Nephron progenitor cell (in vitro differentiated cells): ENCODE measurements at regions not wholly inside any gene's neighbourhood (a gene's known extent, or its start where the extent isn't known, plus 50 kb on each side); places are given as distances from the start of the nearest gene placed in this dataset.

Experiments
- DNase-seq: peaks from one replicate; pipeline ENCODE4 v3.0.0; 2021
- H3K27ac Mint-ChIP-seq: 2 replicates; pipeline ENCODE4 v1.8.0; 2021; ENCODE audit warnings: mild to moderate bottlenecking, moderate library complexity, mixed read lengths
- H3K27me3 Mint-ChIP-seq: 2 replicates; pipeline ENCODE4 v1.8.0; 2021; ENCODE audit warnings: mild to moderate bottlenecking, low read depth, mixed read lengths; ENCODE audit not compliant: poor library complexity
- H3K36me3 Mint-ChIP-seq: 2 replicates; pipeline ENCODE4 v1.8.0; 2021; ENCODE audit warnings: low read depth, mixed read lengths
- H3K4me1 Mint-ChIP-seq: 2 replicates; pipeline ENCODE4 v1.8.0; 2021; ENCODE audit warnings: mixed read lengths
- H3K4me3 Mint-ChIP-seq: 2 replicates; pipeline ENCODE4 v1.8.0; 2021; ENCODE audit warnings: mild to moderate bottlenecking, moderate library complexity, mixed read lengths
- H3K9me3 Mint-ChIP-seq: 2 replicates; pipeline ENCODE4 v1.8.0; 2021; ENCODE audit warnings: mild to moderate bottlenecking, moderate library complexity, mixed read lengths
- TF ChIP-seq, protein P1 (sequence below): fragments of 200-600 bp; sonication (generic); IDR thresholded peaks from 2 replicates; pipeline ENCODE4 v1.5.0; 2021; ENCODE audit warnings: antibody characterized with exemption

DNA sequence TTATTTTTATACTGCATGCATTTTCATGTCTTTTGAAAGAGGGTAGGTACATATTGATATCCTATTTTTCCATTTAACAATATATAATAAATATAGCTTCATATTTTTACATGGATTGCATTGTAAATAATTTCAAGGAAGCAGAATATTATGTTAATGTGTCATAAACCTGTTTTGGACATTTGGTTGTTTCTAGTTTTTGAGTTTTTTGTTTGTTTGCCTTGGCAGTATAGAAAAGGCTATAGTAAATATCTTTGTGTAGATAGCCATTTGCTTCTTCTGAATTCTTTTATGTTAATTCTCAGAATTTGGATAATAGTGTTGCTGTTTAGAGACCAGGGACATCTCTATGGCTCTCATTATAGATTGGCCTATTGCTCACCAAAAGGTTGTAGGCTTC, 645.2 kb downstream of the SLC4A3 start:
- no peaks in the 10 kb centered on the region for H3K9me3 Mint-ChIP-seq
- H3K4me1 Mint-ChIP-seq, result peaks cover 48% of the 10 kb centered on the region
- no peaks in the 10 kb centered on the region for H3K36me3 Mint-ChIP-seq
- H3K27me3 Mint-ChIP-seq, result no peaks in the 10 kb centered on the region
- TF ChIP-seq, protein P1, sequence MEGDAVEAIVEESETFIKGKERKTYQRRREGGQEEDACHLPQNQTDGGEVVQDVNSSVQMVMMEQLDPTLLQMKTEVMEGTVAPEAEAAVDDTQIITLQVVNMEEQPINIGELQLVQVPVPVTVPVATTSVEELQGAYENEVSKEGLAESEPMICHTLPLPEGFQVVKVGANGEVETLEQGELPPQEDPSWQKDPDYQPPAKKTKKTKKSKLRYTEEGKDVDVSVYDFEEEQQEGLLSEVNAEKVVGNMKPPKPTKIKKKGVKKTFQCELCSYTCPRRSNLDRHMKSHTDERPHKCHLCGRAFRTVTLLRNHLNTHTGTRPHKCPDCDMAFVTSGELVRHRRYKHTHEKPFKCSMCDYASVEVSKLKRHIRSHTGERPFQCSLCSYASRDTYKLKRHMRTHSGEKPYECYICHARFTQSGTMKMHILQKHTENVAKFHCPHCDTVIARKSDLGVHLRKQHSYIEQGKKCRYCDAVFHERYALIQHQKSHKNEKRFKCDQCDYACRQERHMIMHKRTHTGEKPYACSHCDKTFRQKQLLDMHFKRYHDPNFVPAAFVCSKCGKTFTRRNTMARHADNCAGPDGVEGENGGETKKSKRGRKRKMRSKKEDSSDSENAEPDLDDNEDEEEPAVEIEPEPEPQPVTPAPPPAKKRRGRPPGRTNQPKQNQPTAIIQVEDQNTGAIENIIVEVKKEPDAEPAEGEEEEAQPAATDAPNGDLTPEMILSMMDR, result no peak
- no peak for DNase-seq
- no peak overlapping the region for H3K4me3 Mint-ChIP-seq
- no peak overlapping the region for H3K27ac Mint-ChIP-seq

DNA sequence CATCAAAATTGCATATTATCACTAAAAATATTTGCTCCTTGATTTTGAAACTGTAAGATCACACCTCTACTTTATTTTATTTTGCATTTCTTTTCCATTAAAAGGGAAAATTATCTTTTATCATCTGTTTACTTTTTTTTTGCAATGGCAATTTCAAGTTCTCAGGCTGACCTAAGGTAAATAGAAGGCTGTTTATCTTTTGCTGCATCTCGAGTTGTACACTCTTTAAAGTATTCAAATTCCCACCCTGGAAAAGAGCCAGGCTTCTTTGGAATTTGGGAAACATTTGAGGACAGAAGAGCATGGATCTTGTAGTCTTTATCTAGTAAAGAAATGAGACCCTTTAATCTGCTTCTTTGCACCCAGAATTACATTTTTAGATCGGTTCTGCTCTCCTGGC, 645.7 kb downstream of the SLC4A3 start:
- Mint-ChIP-seq H3K27me3 (no peaks in the 10 kb centered on the region), H3K4me1 (peaks cover 48% of the 10 kb centered on the region), H3K9me3 (no peaks in the 10 kb centered on the region), H3K36me3 (no peaks in the 10 kb centered on the region), H3K27ac (no peak overlapping the region), H3K4me3 (no peak overlapping the region)
- TF ChIP-seq, protein P1, result no peak
- no peak for DNase-seq

DNA sequence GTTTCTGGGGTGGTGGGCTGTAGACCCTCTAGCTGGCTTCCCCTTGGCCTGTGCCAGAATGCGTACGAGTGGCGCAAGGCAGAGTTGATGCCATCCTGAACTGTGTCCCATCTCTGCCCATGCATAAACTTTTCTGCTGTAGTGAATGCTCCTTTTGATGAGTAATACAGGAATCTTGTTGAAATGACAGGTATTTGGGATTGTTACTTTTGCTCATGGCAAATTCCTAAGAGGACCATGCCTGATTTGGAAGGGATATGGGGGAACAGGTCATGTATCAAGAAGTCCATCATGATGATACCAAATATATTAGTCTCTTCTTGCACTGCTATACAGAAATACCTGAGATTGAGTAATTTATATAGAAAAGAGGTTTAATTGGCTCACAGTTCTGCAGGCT, 648.0 kb downstream of the SLC4A3 start:
- no peak for DNase-seq

DNA sequence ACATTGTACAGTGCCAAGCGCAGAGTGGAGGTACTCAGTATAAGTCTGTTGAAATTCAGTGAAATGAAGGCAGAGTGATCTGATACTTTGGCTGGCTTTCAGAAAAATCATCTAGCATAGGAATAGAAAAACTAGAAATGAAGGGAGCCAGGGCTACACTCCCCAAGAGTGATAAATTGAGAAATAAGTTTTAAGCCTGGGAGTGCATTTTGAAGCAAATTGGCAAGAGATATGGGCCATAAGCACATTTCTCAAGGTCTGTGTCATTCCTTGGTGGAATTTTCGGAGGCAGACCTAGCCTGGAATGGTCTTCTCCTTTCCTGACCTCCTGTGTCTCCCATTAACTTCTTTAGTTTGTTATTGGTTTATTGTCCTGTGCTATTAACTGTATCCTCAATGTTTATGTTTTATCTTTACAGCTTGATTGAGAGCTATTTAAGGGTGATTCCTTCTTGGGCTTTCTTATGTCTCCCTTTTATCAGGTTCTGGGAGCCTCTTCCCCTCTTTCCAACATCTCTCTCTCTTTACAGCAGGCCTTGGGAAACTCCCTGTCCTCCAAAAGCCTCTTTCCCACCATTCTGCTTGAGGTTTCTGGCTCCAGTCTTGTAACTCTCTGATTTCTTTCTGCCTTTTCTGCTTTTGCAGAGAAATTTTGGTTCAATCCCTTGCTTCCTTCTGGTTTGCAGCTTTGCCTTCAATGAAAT, 649.5 kb downstream of the SLC4A3 start:
- TF ChIP-seq, protein P1, result no peak
- Mint-ChIP-seq H3K27me3 (no peaks in the 10 kb centered on the region), H3K4me1 (peaks cover 16% of the 10 kb centered on the region), H3K36me3 (peaks cover 3% of the 10 kb centered on the region), H3K4me3 (no peak overlapping the region), H3K27ac (no peak overlapping the region), H3K9me3 (peaks cover 3% of the 10 kb centered on the region)
- no peak for DNase-seq

More for the DNA sequence above, 648.0 kb downstream of the SLC4A3 start:
- Mint-ChIP-seq H3K27ac (no peak overlapping the region), H3K4me1 (peaks cover 28% of the 10 kb centered on the region), H3K4me3 (no peak overlapping the region), H3K36me3 (peaks cover 3% of the 10 kb centered on the region), H3K27me3 (no peaks in the 10 kb centered on the region), H3K9me3 (peaks cover 3% of the 10 kb centered on the region)
- TF ChIP-seq, protein P1, result no peak

DNA sequence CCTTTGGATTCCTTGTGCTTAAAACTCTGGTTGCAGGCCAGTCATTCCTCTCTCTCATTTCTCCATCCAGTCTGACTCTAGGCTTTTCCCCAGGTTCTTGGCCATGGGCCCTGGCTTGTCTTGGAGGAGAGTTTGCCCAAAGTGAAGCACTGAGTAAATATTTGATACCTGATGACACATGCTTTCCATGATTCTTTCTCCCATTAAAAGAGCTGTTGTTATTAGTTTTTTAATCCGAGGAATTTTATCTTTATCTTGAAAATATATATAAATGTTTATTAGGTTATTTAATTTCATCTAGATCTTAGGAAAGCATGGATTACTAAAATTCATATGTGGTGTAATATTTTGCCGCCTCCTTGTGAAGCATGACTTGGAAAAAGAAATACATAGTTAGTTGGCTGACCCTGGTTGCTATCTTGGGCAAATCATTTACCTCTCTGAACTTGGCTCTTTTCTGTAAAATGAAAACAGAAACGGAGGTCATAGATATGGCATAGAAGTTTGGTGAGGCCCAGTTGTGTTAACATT, 650.1 kb downstream of the SLC4A3 start:
- no peak overlapping the region for H3K27ac Mint-ChIP-seq
- H3K9me3 Mint-ChIP-seq, result peaks cover 3% of the 10 kb centered on the region
- H3K27me3 Mint-ChIP-seq, result no peaks in the 10 kb centered on the region
- no peak overlapping the region for H3K4me3 Mint-ChIP-seq
- no peak for DNase-seq
- peaks cover 3% of the 10 kb centered on the region for H3K36me3 Mint-ChIP-seq
- H3K4me1 Mint-ChIP-seq, result peaks cover 14% of the 10 kb centered on the region
- TF ChIP-seq, protein P1, result no peak

DNA sequence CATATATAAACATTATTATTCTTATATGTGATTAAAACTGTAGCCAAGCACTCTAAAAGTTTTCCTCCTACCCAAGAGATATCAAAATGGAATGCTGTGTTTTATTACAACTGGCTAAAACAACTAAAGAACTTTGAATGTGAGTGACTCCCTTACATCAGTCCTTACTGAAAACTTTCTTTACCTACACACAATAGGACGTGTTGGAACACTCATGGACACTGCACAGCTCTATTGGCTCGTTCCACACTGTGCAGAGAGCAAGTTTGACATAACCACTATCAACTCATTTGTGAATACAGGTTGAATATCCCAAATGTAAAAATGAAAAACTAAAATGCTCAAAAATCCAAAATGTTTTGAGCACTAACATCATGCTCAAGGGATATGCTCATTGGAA, 650.6 kb downstream of the SLC4A3 start:
- DNase-seq, result no peak
- Mint-ChIP-seq H3K36me3 (peaks cover 3% of the 10 kb centered on the region), H3K27me3 (no peaks in the 10 kb centered on the region), H3K27ac (no peak overlapping the region), H3K9me3 (peaks cover 3% of the 10 kb centered on the region), H3K4me1 (peaks cover 11% of the 10 kb centered on the region), H3K4me3 (no peak overlapping the region)
- TF ChIP-seq, protein P1, result no peak
